HAP-1 (cell line): ENCODE measurements at regions not wholly inside any gene's neighbourhood (a gene's known extent, or its start where the extent isn't known, plus 50 kb on each side); places are given as distances from the start of the nearest gene placed in this dataset.

Experiments
- DNase-seq, 2 experiments: peaks; one replicate each; pipeline ENCODE4 v3.0.0-alpha.2; 2016 to 2020; ENCODE audit warnings: low spot score in 2 of 2
- H3K27me3 ChIP-seq: fragments of 250-450 bp; sonication (Bioruptor Pico); 2 replicates; pipeline ENCODE4 v1.5.1; 2020; ENCODE audit warnings: low read depth, mild to moderate bottlenecking, moderate library complexity
- H3K36me3 ChIP-seq: fragments of 250-450 bp; sonication (Bioruptor Pico); replicated peaks from 2 replicates; pipeline ENCODE4 v1.5.1; 2020; ENCODE audit warnings: mild to moderate bottlenecking
- H3K4me1 ChIP-seq: fragments of 250-450 bp; sonication (Bioruptor Pico); 2 replicates; pipeline ENCODE4 v1.5.1; 2020; ENCODE audit warnings: mild to moderate bottlenecking
- H3K4me3 ChIP-seq: fragments of 250-450 bp; sonication (Bioruptor Pico); 2 replicates; pipeline ENCODE4 v1.5.1; 2020; ENCODE audit warnings: mild to moderate bottlenecking, moderate library complexity
- H3K9me3 ChIP-seq: fragments of 250-450 bp; sonication (Bioruptor Pico); 2 replicates; pipeline ENCODE4 v1.5.1; 2020; ENCODE audit warnings: mild to moderate bottlenecking, moderate library complexity
- in situ Hi-C: fragments of 300-500 bp; cut with MboI; formaldehyde crosslinking; loops from 3 replicates; pipeline ENCODE4 v1.14.3; 2020; ENCODE audit warnings: low sequenced_read_pairs, inconsistent platforms, mixed read lengths

GRCh38 chr3:148625991-148626390 lies 71.7 kb upstream of the AGTR1 start:
- H3K9me3 ChIP-seq, result no peaks in the 10 kb centered on the region
- H3K36me3 ChIP-seq, result no peaks in the 10 kb centered on the region
- no peaks in the 10 kb centered on the region for H3K4me1 ChIP-seq
- no peak overlapping the region for H3K4me3 ChIP-seq
- no peaks in the 10 kb centered on the region for H3K27me3 ChIP-seq
- in situ Hi-C loops, result no loop called here
- no peak for DNase-seq

- no peaks in the 10 kb centered on the region for H3K36me3 ChIP-seq
- in situ Hi-C loops, result no loop called here
- H3K27me3 ChIP-seq, result no peaks in the 10 kb centered on the region
- no peaks in the 10 kb centered on the region for H3K9me3 ChIP-seq
- H3K4me3 ChIP-seq, result no peak overlapping the region
- DNase-seq, result no peak
- no peaks in the 10 kb centered on the region for H3K4me1 ChIP-seq
These were observed 68.7 kb upstream of the AGTR1 start for GRCh38 chr3:148629006-148629405.

GRCh38 chr3:148631124-148631903 lies 66.4 kb upstream of the AGTR1 start:
- no peaks in the 10 kb centered on the region for H3K36me3 ChIP-seq
- in situ Hi-C loops, result no loop called here
- H3K9me3 ChIP-seq, result no peaks in the 10 kb centered on the region
- DNase-seq, result no peak
- H3K4me1 ChIP-seq, result no peaks in the 10 kb centered on the region
- no peaks in the 10 kb centered on the region for H3K27me3 ChIP-seq
- H3K4me3 ChIP-seq, result no peak overlapping the region

GRCh38 chr3:148641722-148642121 lies 56.0 kb upstream of the AGTR1 start:
- no peak overlapping the region for H3K4me3 ChIP-seq
- H3K36me3 ChIP-seq, result no peaks in the 10 kb centered on the region
- in situ Hi-C loops, result no loop called here
- H3K9me3 ChIP-seq, result no peaks in the 10 kb centered on the region
- no peak for DNase-seq
- no peaks in the 10 kb centered on the region for H3K4me1 ChIP-seq
- H3K27me3 ChIP-seq, result peaks cover under 1% of the 10 kb centered on the region; the same call in 1 of the 2 replicates

- Histone ChIP-seq H3K9me3 (no peaks in the 10 kb centered on the region), H3K4me1 (no peaks in the 10 kb centered on the region), H3K4me3 (no peak overlapping the region), H3K27me3 (peaks cover 3% of the 10 kb centered on the region; the same call in 1 of the 2 replicates), H3K36me3 (no peaks in the 10 kb centered on the region)
- in situ Hi-C loops, result no loop called here
- no peak for DNase-seq
These were observed 55.5 kb upstream of the AGTR1 start for GRCh38 chr3:148642214-148642613.

- Histone ChIP-seq H3K4me1 (no peaks in the 10 kb centered on the region), H3K4me3 (no peak overlapping the region), H3K36me3 (no peaks in the 10 kb centered on the region), H3K9me3 (no peaks in the 10 kb centered on the region), H3K27me3 (peaks cover 3% of the 10 kb centered on the region; the same call in 1 of the 2 replicates)
- in situ Hi-C loops, result no loop called here
- DNase-seq, result no peak
These were observed 55.1 kb upstream of the AGTR1 start for GRCh38 chr3:148642616-148643015.

- Histone ChIP-seq H3K4me3 (no peak overlapping the region), H3K9me3 (no peaks in the 10 kb centered on the region), H3K36me3 (no peaks in the 10 kb centered on the region), H3K4me1 (no peaks in the 10 kb centered on the region), H3K27me3 (peaks cover 3% of the 10 kb centered on the region; the same call in 1 of the 2 replicates)
- no peak for DNase-seq
- in situ Hi-C loops, result no loop called here
These were observed 54.3 kb upstream of the AGTR1 start for GRCh38 chr3:148643389-148643840.

GRCh38 chr3:148646126-148646665 lies 51.5 kb upstream of the AGTR1 start:
- no peaks in the 10 kb centered on the region for H3K36me3 ChIP-seq
- no peaks in the 10 kb centered on the region for H3K9me3 ChIP-seq
- no peaks in the 10 kb centered on the region for H3K4me1 ChIP-seq
- in situ Hi-C loops, result no loop called here
- no peak overlapping the region for H3K4me3 ChIP-seq
- peaks cover 3% of the 10 kb centered on the region for H3K27me3 ChIP-seq
- DNase-seq, result no peak
